Large intestine (tissue), 3 donors: ENCODE measurements at regions not wholly inside any gene's neighbourhood (a gene's known extent, or its start where the extent isn't known, plus 50 kb on each side); places are given as distances from the start of the nearest gene placed in this dataset.
A peak's percentile ranks its signal among the peaks of the same experiment; 100 is the strongest.

ENCODE experiments used
- DNase-seq, 2 donors: peaks; one replicate each; pipeline versions ENCODE4 v3.0.0 to v3.0.0-alpha.2; 2013
- H3K27ac ChIP-seq: one replicate; pipeline ENCODE4 v1.5.1; 2013; ENCODE audit warnings: low read length
- H3K27me3 ChIP-seq: 2 replicates; pipeline ENCODE4 v1.6.1; 2013; ENCODE audit warnings: low read length; ENCODE audit not compliant: control insufficient read depth, insufficient read depth
- H3K36me3 ChIP-seq: 2 replicates; pipeline ENCODE4 v1.6.1; 2013; ENCODE audit warnings: low read length; ENCODE audit not compliant: control insufficient read depth, insufficient read depth
- H3K4me1 ChIP-seq: one replicate; pipeline ENCODE4 v1.6.1; 2013; ENCODE audit warnings: low read length; ENCODE audit not compliant: control insufficient read depth, insufficient read depth
- H3K4me3 ChIP-seq: one replicate; pipeline ENCODE4 v1.5.1; 2013; ENCODE audit warnings: low read length
- H3K9me3 ChIP-seq: one replicate; pipeline ENCODE4 v1.6.1; 2013; ENCODE audit warnings: mild to moderate bottlenecking, low read depth, low read length, moderate library complexity; ENCODE audit not compliant: control insufficient read depth
- WGBS: methylation state at CpG from one replicate; pipeline ENCODE4 v1.1.5; 2013; ENCODE audit warnings: low lambda C conversion rate; ENCODE audit not compliant: insufficient coverage; 5-methylcytosine and 5-hydroxymethylcytosine counted together

GRCh38 chr14:76581592-76581991, 179.7 kb upstream of the VASH1 start:
- Histone ChIP-seq H3K4me1 (no peaks in the 10 kb centered on the region), H3K9me3 (no peaks in the 10 kb centered on the region), H3K27me3 (no peaks in the 10 kb centered on the region), H3K27ac (no peak overlapping the region), H3K36me3 (no peaks in the 10 kb centered on the region), H3K4me3 (no peak overlapping the region)
- WGBS, result no CpG with 5 or more reads among the region's 1 CpG
- no peak for DNase-seq

DNA sequence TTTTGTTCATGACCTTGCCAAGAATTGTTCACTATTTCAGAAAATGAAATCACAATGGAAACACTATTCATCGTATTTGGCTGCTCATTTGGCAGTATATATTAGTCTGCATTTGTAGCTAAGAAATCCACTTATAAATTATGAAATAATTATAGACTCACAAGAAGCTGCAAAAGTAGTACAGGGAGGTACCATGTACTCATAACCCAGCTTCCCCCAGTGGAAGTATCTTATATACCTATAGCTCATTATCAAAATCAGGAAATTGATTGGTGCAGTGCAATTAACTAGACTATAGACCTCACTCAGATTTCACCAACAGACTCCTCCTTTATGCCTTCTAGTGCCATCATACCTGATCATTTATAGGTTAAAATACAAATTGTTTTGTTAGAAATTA, 178.8 kb upstream of the VASH1 start:
- DNase-seq, result no peak
- H3K4me3 ChIP-seq, result no peak overlapping the region
- no peak overlapping the region for H3K27ac ChIP-seq
- 100% methylated on average over 1 of the region's 1 CpG for WGBS
- no peaks in the 10 kb centered on the region for H3K27me3 ChIP-seq
- H3K9me3 ChIP-seq, result no peaks in the 10 kb centered on the region
- H3K36me3 ChIP-seq, result no peaks in the 10 kb centered on the region
- H3K4me1 ChIP-seq, result no peaks in the 10 kb centered on the region

GRCh38 chr14:76583174-76583573, 178.1 kb upstream of the VASH1 start:
- Histone ChIP-seq H3K4me1 (no peaks in the 10 kb centered on the region), H3K27ac (no peak overlapping the region), H3K36me3 (no peaks in the 10 kb centered on the region), H3K4me3 (no peak overlapping the region), H3K27me3 (no peaks in the 10 kb centered on the region), H3K9me3 (no peaks in the 10 kb centered on the region)
- no peak for DNase-seq
- WGBS, result no CpG with 5 or more reads among the region's 1 CpG

DNA sequence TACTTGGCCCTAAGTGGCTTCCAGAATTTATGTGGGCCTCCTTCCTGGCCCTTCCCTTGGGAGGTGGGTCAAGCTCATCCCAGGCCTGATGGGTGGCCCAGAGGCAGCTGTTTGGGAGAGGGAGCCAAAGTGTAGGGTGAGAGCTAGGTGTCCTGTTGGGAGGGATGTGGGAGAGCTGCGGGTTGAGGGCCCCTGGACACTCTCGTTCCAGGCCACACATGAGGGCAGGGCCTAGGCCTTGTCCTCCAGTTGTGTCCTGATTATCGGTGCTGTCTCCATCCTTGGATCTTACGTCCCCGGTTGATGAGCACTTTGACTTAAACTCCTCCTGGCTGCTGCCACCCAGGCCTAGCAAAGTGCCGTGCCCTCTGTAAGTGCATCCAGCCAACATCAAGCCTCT, 177.5 kb upstream of the VASH1 start:
- no peak overlapping the region for H3K4me3 ChIP-seq
- H3K4me1 ChIP-seq, result no peaks in the 10 kb centered on the region
- no peak overlapping the region for H3K27ac ChIP-seq
- H3K27me3 ChIP-seq, result no peaks in the 10 kb centered on the region
- H3K9me3 ChIP-seq, result no peaks in the 10 kb centered on the region
- no peaks in the 10 kb centered on the region for H3K36me3 ChIP-seq
- no peak for DNase-seq
- WGBS, result no CpG with 5 or more reads among the region's 6 CpGs

DNA sequence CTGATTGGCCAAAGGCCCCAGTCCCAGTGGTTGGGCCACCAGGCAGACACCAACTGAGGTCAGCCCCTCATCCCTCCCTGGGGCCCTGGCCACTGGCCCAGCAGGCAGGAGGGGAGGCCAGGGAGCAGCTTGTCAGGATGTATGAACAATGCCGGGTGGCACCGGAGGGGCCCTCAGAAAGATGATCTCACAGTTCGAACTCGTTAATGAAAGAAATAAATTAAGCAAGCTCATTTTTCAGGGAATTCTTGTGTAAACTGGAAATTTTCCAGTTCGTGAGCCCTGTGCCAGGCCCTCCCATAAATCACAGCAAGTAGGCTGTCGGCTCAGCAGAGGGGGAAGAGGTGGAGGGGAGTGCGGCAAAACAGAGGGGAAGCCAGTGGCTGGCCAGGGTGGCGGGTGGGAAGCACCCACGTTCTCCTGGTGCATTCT, 177.0 kb upstream of the VASH1 start:
- 63% methylated on average over 6 of the region's 9 CpGs for WGBS
- DNase-seq, result peak; percentile 35 to 42
- Histone ChIP-seq H3K4me1 (no peaks in the 10 kb centered on the region), H3K27ac (no peak overlapping the region), H3K27me3 (no peaks in the 10 kb centered on the region), H3K4me3 (no peak overlapping the region), H3K9me3 (no peaks in the 10 kb centered on the region), H3K36me3 (no peaks in the 10 kb centered on the region)

DNA sequence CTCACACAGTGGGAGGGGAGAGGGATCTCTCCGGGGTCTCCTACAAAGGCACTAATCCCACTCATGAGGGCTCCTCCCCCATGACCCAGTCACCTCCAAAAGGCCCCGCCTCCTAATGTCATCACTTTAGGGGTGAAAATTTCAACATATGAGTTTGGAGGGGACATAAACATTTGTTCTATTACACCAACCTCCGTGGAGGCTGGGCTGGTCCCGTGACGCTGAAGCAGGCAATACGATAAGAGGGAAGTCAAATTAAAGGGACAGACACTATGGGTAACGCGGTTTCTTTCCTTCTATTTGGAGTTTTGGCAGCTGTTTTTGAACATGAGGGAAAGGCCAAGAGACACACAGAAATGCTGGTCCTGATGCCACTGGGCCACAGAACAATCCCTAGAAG, 175.7 kb upstream of the VASH1 start:
- no peaks in the 10 kb centered on the region for H3K4me1 ChIP-seq
- no peaks in the 10 kb centered on the region for H3K36me3 ChIP-seq
- DNase-seq, result no peak
- H3K27me3 ChIP-seq, result no peaks in the 10 kb centered on the region
- H3K4me3 ChIP-seq, result no peak overlapping the region
- no peak overlapping the region for H3K27ac ChIP-seq
- no peaks in the 10 kb centered on the region for H3K9me3 ChIP-seq
- WGBS, result no CpG with 5 or more reads among the region's 8 CpGs

GRCh38 chr14:76589246-76589645, 172.0 kb upstream of the VASH1 start:
- no CpG with 5 or more reads among the region's 4 CpGs for WGBS
- Histone ChIP-seq H3K27me3 (peaks cover 3% of the 10 kb centered on the region), H3K4me3 (no peak overlapping the region), H3K4me1 (no peaks in the 10 kb centered on the region), H3K36me3 (no peaks in the 10 kb centered on the region), H3K27ac (no peak overlapping the region), H3K9me3 (no peaks in the 10 kb centered on the region)
- no peak for DNase-seq

- Histone ChIP-seq H3K4me3 (no peak overlapping the region), H3K27ac (no peak overlapping the region), H3K9me3 (no peaks in the 10 kb centered on the region), H3K36me3 (no peaks in the 10 kb centered on the region), H3K4me1 (no peaks in the 10 kb centered on the region), H3K27me3 (peaks cover 3% of the 10 kb centered on the region)
- WGBS, result 31% methylated on average over 6 of the region's 10 CpGs
- no peak for DNase-seq
Observed at GRCh38 chr14:76591266-76591665, 170.0 kb upstream of the VASH1 start.

DNA sequence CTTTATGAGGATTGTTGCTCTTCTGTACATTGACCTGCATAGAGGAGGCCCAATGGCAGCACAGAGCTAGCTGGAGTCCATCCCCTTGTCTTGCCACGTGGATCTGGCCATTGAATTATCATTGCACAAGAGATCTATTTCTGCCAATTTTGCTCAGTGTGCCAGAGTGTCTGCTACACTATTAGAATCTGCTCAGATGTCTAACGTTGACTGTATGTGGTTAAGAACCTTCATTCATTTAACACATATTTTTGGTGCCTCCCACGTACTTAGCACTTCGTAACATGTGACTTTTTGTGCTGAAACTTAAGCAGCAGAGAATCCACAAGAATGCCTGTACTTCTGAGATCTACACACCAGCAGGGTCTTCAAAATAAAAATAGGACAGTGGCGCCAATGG, 166.0 kb upstream of the VASH1 start:
- H3K27ac ChIP-seq, result no peak overlapping the region
- no peak for DNase-seq
- peaks cover 3% of the 10 kb centered on the region for H3K27me3 ChIP-seq
- H3K36me3 ChIP-seq, result no peaks in the 10 kb centered on the region
- no peaks in the 10 kb centered on the region for H3K4me1 ChIP-seq
- H3K4me3 ChIP-seq, result no peak overlapping the region
- H3K9me3 ChIP-seq, result no peaks in the 10 kb centered on the region
- WGBS, result 100% methylated on average over 1 of the region's 5 CpGs

DNA sequence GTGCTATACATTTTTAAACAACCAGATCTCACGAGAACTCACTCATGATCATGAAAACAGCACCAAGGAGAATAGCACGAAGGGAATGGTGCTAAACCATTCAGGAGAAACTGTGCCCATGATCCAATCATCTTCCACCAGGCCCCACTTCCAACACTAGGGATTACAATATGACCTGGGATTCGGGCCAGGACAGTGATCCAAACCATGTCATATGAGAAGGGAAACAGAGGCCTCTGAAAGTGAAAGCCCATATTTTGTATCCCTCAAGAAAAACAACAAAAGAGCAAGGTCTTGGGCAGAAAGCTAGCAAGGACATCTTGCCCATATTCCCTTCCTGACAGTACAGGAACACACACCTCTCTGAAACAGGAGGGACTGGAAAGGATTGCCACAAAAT, 163.9 kb upstream of the VASH1 start:
- H3K9me3 ChIP-seq, result no peaks in the 10 kb centered on the region
- H3K4me1 ChIP-seq, result no peaks in the 10 kb centered on the region
- H3K27me3 ChIP-seq, result no peaks in the 10 kb centered on the region
- no CpG with 5 or more reads among the region's 3 CpGs for WGBS
- H3K27ac ChIP-seq, result no peak overlapping the region
- no peaks in the 10 kb centered on the region for H3K36me3 ChIP-seq
- no peak overlapping the region for H3K4me3 ChIP-seq
- DNase-seq, result no peak

DNA sequence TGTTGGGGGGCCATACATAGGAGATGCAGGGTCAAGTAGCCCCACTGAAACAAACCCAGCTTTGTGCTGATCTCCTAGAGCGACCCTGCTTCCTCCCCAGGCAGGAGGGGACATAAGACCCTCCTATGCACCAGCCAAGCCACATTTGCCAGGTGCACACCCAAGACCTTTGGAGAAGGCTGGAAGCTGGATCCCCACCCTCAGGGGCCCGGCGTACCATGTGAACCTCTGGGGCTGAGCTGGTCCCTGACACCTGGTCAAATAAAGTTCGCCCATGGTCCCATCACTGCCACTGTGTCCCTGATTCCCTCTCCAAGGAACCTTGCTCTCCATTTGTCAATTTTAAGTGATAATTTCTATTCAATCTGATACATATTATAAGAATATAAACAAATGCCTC, 162.1 kb upstream of the VASH1 start:
- H3K27ac ChIP-seq, result no peak overlapping the region
- no peak overlapping the region for H3K4me3 ChIP-seq
- no peaks in the 10 kb centered on the region for H3K36me3 ChIP-seq
- WGBS, result no CpG with 5 or more reads among the region's 4 CpGs
- H3K4me1 ChIP-seq, result no peaks in the 10 kb centered on the region
- H3K27me3 ChIP-seq, result no peaks in the 10 kb centered on the region
- no peak for DNase-seq
- H3K9me3 ChIP-seq, result no peaks in the 10 kb centered on the region
